DLD1 (cell line): ENCODE measurements at regions not wholly inside any gene's neighbourhood (a gene's known extent, or its start where the extent isn't known, plus 50 kb on each side); places are given as distances from the start of the nearest gene placed in this dataset.

Experiments used
- in situ Hi-C: cut with HindIII; loops from 2 replicates; pipeline ENCODE4 v1.10.0; 2017; ENCODE audit warnings: low sequenced_read_pairs

- in situ Hi-C loops, result no loop called here
Measured at GRCh38 chr2:19300961-19301360, 57.5 kb downstream of the OSR1 start.

- in situ Hi-C loops, result no loop called here
Measured at GRCh38 chr2:19299522-19299921, 58.9 kb downstream of the OSR1 start.

- in situ Hi-C loops, result no loop called here
Measured at GRCh38 chr2:19299032-19299431, 59.4 kb downstream of the OSR1 start.

- in situ Hi-C loops, result no loop called here
Measured at GRCh38 chr2:19297716-19298115, 60.7 kb downstream of the OSR1 start.

- in situ Hi-C loops, result no loop called here
Measured at GRCh38 chr2:19295998-19296502, 62.4 kb downstream of the OSR1 start.

- in situ Hi-C loops, result no loop called here
Measured at GRCh38 chr2:19292007-19292406, 66.4 kb downstream of the OSR1 start.

GRCh38 chr2:19288291-19288690 is 70.1 kb downstream of the OSR1 start:
- in situ Hi-C loops, result no loop called here

- in situ Hi-C loops, result no loop called here
Measured at GRCh38 chr2:19287324-19287723, 71.1 kb downstream of the OSR1 start.

- in situ Hi-C loops, result no loop called here
Measured at GRCh38 chr2:19282305-19282704, 76.1 kb downstream of the OSR1 start.

GRCh38 chr2:19274439-19274838 is 84.0 kb downstream of the OSR1 start:
- in situ Hi-C loops, result no loop called here

- in situ Hi-C loops, result no loop called here
Measured at GRCh38 chr2:19272941-19273470, 85.4 kb downstream of the OSR1 start.

- in situ Hi-C loops, result no loop called here
Measured at GRCh38 chr2:19272039-19272438, 86.4 kb downstream of the OSR1 start.

GRCh38 chr2:19264852-19265251 is 93.6 kb downstream of the OSR1 start:
- in situ Hi-C loops, result no loop called here

GRCh38 chr2:19262150-19262549 is 96.3 kb downstream of the OSR1 start:
- in situ Hi-C loops, result no loop called here

- in situ Hi-C loops, result no loop called here
Measured at GRCh38 chr2:19261061-19261460, 97.4 kb downstream of the OSR1 start.

GRCh38 chr2:19256121-19256601 is 102.3 kb downstream of the OSR1 start:
- in situ Hi-C loops, result no loop called here

- in situ Hi-C loops, result no loop called here
Measured at GRCh38 chr2:19255481-19255880, 102.9 kb downstream of the OSR1 start.

GRCh38 chr2:19251554-19251953 is 106.9 kb downstream of the OSR1 start:
- in situ Hi-C loops, result no loop called here

- in situ Hi-C loops, result no loop called here
Measured at GRCh38 chr2:19250906-19251305, 107.5 kb downstream of the OSR1 start.

GRCh38 chr2:19247186-19247585 is 111.2 kb downstream of the OSR1 start:
- in situ Hi-C loops, result no loop called here

GRCh38 chr2:19246496-19246895 is 111.9 kb downstream of the OSR1 start:
- in situ Hi-C loops, result no loop called here

GRCh38 chr2:19244460-19245363 is 113.7 kb downstream of the OSR1 start:
- in situ Hi-C loops, result no loop called here
